ENCODE measurements at regions not wholly inside any gene's neighbourhood (a gene's known extent, or its start where the extent isn't known, plus 50 kb on each side); places are given as distances from the start of the nearest gene placed in this dataset.
A peak's percentile ranks its signal among the peaks of the same experiment; 100 is the strongest.

- H3K9ac ChIP-seq = peak overlapping the region; percentile 39; the same call in 1 of the 2 replicates
- H3K4me2 ChIP-seq (ENCODE audit: unreplicated experiment) = peak overlapping the region; percentile 77
- H3K9me3 ChIP-seq (ENCODE audit: low read depth) = no peaks in the 10 kb centered on the region
- no peaks in the 10 kb centered on the region for H3K27me3 ChIP-seq (replicated peaks; ENCODE audit: insufficient read depth)
- peaks cover 12% of the 10 kb centered on the region for H3F3A ChIP-seq (ENCODE audit: insufficient read depth)
- no peak for TF ChIP-seq EZH2phosphoT487 (IDR thresholded peaks at IDR 0.05; ENCODE audit: insufficient read depth, low read depth)
- TF ChIP-seq EZH2 (IDR thresholded peaks at IDR 0.05; ENCODE audit: insufficient read depth, poor library complexity, severe bottlenecking) = no peak
- H3K36me3 ChIP-seq (ENCODE audit: low read depth) = no peaks in the 10 kb centered on the region
- no peaks in the 10 kb centered on the region for H3K79me2 ChIP-seq (ENCODE audit: insufficient read depth)
- H3K4me3 ChIP-seq = peak overlapping the region; percentile 66
- DNase-seq = no peak
- in situ Hi-C loops (cut with MboI) = no loop called here
- H2AFZ ChIP-seq = peak overlapping the region; percentile 84; the same call in 1 of the 2 replicates
- H3K27ac ChIP-seq = no peak overlapping the region
- no peaks in the 10 kb centered on the region for H3K9me2 ChIP-seq (ENCODE audit: insufficient read depth)
- no peaks in the 10 kb centered on the region for H4K20me1 ChIP-seq (ENCODE audit: insufficient read depth)
- 77% methylated on average over 6 of the region's 6 CpGs for WGBS, 2 experiments (ENCODE audit: low coverage in 1 of 2, low lambda C conversion rate in 2 of 2, missing lambda C conversion rate in 2 of 2)
- peaks cover 13% of the 10 kb centered on the region for H3K4me1 ChIP-seq (ENCODE audit: insufficient read depth)
Measured at GRCh38 chr13:109870274-109870673, 83.9 kb upstream of the IRS2 start.

DNA sequence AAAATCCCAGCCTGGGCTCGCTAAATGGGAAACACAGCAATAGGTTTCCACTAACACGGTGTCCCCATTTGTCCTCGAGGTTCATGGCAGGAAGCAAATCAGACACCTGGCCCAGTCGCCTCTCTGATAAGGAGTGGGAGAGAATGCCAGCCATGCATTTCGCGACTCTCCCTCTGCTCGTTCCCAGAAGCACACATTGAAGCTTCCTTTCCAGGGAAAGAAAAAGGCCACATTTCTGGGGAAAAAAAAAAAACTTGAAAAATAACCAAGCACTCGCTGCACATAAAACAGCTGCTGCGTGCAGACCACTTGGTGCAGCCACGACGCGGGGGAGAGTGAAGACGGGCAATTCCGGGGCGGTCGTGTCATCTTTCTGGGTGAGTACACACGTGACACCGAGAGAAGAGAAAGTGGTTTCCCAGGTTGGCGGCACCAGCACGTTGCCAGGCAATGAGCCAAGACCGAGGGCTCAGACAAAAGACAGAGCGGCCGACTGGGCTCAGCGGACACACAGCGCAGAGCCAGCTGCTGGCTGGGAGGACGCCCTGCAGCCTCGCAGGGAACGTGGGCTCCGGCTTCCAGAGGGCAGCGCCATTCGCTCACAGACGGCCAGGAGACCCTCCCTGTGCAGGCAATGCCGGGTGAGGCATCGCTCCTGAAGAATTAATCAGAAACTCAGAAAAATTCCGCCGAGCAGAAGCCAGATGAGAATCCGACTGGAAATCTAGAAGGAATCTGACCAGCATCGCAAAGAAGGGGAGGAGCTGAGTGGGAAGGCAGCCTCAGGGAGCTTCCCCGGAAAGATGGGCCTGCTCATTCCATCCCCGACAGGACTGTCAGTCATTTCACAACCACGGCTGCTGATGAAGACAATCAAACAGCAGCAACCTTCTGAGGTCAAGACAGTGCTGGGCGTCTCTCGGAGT is 83.2 kb upstream of the IRS2 start:
- Histone ChIP-seq H3K9me3 (ENCODE audit: low read depth) (no peaks in the 10 kb centered on the region), H3K4me3 (peak overlapping the region; percentile 66), H3K27ac (no peak overlapping the region), H3K79me2 (ENCODE audit: insufficient read depth) (no peaks in the 10 kb centered on the region), H3K4me2 (ENCODE audit: unreplicated experiment) (peak overlapping the region; percentile 77), H3K9ac (peak overlapping the region; percentile 39), H2AFZ (peak overlapping the region; percentile 84), H3K27me3 (replicated peaks; ENCODE audit: insufficient read depth) (no peaks in the 10 kb centered on the region), H3K36me3 (ENCODE audit: low read depth) (no peaks in the 10 kb centered on the region), H3K9me2 (ENCODE audit: insufficient read depth) (no peaks in the 10 kb centered on the region), H3F3A (ENCODE audit: insufficient read depth) (peaks cover 5% of the 10 kb centered on the region), H3K4me1 (ENCODE audit: insufficient read depth) (peaks cover 6% of the 10 kb centered on the region), H4K20me1 (ENCODE audit: insufficient read depth) (no peaks in the 10 kb centered on the region)
- WGBS, 2 experiments (ENCODE audit: low coverage in 1 of 2, low lambda C conversion rate in 2 of 2, missing lambda C conversion rate in 2 of 2) = 39 to 49% methylated on average over 40 to 43 of the region's 43 CpGs
- in situ Hi-C loops (cut with MboI) = no loop called here
- no peak for TF ChIP-seq EZH2 (IDR thresholded peaks at IDR 0.05; ENCODE audit: insufficient read depth, poor library complexity, severe bottlenecking)
- no peak for TF ChIP-seq EZH2phosphoT487 (IDR thresholded peaks at IDR 0.05; ENCODE audit: insufficient read depth, low read depth)
- peak; percentile 65 for DNase-seq

DNA sequence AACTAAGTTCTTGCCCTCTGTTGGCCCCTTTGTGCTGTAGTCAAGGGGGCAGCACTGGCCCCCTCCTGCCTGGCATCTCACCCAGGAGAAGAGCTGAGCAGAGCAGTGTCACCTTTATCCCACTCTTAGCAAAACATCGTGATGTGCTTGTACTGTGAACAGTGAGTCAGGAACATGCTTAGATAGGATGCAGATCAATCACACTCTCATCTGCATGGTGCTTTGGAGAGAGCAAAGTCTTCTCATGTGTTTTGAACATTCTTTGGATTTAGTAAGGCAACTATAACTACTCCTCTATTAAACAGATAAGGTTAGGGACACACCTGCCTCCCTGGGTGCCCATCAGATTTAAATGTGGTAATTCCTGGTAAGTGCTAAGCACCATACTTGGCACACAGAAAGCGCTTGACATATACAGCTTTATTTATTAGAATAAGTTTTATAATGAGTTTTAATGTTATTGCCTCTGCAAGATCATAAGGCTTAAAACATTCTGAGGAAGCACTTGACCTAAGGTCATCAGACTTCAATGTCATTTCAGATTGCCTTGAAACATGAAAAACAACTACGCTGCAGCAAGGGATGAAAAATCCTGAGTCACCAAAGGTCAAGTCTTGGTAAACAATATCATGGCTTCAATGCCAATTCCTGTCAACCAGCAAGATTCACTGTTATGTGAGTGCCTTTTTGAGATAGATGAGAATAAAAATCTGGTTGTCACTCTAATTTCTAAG is 82.4 kb upstream of the IRS2 start:
- H3K4me2 ChIP-seq (ENCODE audit: unreplicated experiment) = no peak overlapping the region
- no peaks in the 10 kb centered on the region for H3K79me2 ChIP-seq (ENCODE audit: insufficient read depth)
- H3K27me3 ChIP-seq (replicated peaks; ENCODE audit: insufficient read depth) = no peaks in the 10 kb centered on the region
- H4K20me1 ChIP-seq (ENCODE audit: insufficient read depth) = no peaks in the 10 kb centered on the region
- TF ChIP-seq EZH2 (IDR thresholded peaks at IDR 0.05; ENCODE audit: insufficient read depth, poor library complexity, severe bottlenecking) = no peak
- TF ChIP-seq EZH2phosphoT487 (IDR thresholded peaks at IDR 0.05; ENCODE audit: insufficient read depth, low read depth) = no peak
- H3F3A ChIP-seq (ENCODE audit: insufficient read depth) = no peaks in the 10 kb centered on the region
- in situ Hi-C loops (cut with MboI) = no loop called here
- H3K4me1 ChIP-seq (ENCODE audit: insufficient read depth) = no peaks in the 10 kb centered on the region
- H3K9ac ChIP-seq = no peak overlapping the region
- no peak overlapping the region for H3K4me3 ChIP-seq
- H2AFZ ChIP-seq = 0 out of 2 replicates have a peak overlapping the region, but pooled peaks have one; percentile 84
- H3K36me3 ChIP-seq (ENCODE audit: low read depth) = no peaks in the 10 kb centered on the region
- H3K27ac ChIP-seq = no peak overlapping the region
- no peaks in the 10 kb centered on the region for H3K9me3 ChIP-seq (ENCODE audit: low read depth)
- no peaks in the 10 kb centered on the region for H3K9me2 ChIP-seq (ENCODE audit: insufficient read depth)
- DNase-seq = peak; percentile 21
- WGBS, 2 experiments (ENCODE audit: low coverage in 1 of 2, low lambda C conversion rate in 2 of 2, missing lambda C conversion rate in 2 of 2) = 66 to 76% methylated on average over 3 of the region's 3 CpGs

DNA sequence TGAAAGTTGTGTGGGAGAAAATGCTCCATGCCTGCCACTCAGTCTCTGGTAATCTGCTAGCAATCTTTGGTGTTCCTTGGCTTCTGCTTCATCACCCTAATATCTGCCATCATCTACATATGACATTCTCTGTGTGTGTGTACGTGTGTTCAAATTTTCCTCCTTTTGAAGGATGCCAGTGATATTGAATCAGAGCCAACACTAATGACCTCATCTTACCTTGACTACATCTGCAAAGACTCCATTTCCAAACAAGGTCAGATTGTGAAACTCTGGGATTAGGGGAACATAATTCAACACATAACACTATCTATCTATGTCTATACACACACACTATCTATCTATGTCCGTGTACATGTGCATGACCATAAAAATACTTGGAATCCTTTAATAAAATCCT is 81.4 kb upstream of the IRS2 start:
- peaks cover 3% of the 10 kb centered on the region for H3K4me1 ChIP-seq (ENCODE audit: insufficient read depth)
- TF ChIP-seq EZH2phosphoT487 (IDR thresholded peaks at IDR 0.05; ENCODE audit: insufficient read depth, low read depth) (no peak), EZH2 (IDR thresholded peaks at IDR 0.05; ENCODE audit: insufficient read depth, poor library complexity, severe bottlenecking) (no peak)
- DNase-seq = no peak
- no peaks in the 10 kb centered on the region for H3K9me2 ChIP-seq (ENCODE audit: insufficient read depth)
- in situ Hi-C loops (cut with MboI) = no loop called here
- no peaks in the 10 kb centered on the region for H3K79me2 ChIP-seq (ENCODE audit: insufficient read depth)
- no peak overlapping the region for H2AFZ ChIP-seq
- 64 to 67% methylated on average over 2 of the region's 2 CpGs for WGBS, 2 experiments (ENCODE audit: low coverage in 1 of 2, low lambda C conversion rate in 2 of 2, missing lambda C conversion rate in 2 of 2)
- H4K20me1 ChIP-seq (ENCODE audit: insufficient read depth) = no peaks in the 10 kb centered on the region
- H3K9me3 ChIP-seq (ENCODE audit: low read depth) = no peaks in the 10 kb centered on the region
- no peaks in the 10 kb centered on the region for H3K27me3 ChIP-seq (replicated peaks; ENCODE audit: insufficient read depth)
- H3K4me2 ChIP-seq (ENCODE audit: unreplicated experiment) = no peak overlapping the region
- 0 out of 2 replicates have a peak, but pooled peaks cover under 1% of the 10 kb centered on the region for H3F3A ChIP-seq (ENCODE audit: insufficient read depth)
- H3K36me3 ChIP-seq (ENCODE audit: low read depth) = no peaks in the 10 kb centered on the region
- H3K9ac ChIP-seq = no peak overlapping the region
- no peak overlapping the region for H3K4me3 ChIP-seq
- no peak overlapping the region for H3K27ac ChIP-seq

Data from GM23248 (cell line).